Activated T-helper 1 cell treated with anti-CD3 and anti-CD28 coated beads, Interleukin-2, amount 50 U/mL, for 16 hours (primary cell): ENCODE measurements at regions not wholly inside any gene's neighbourhood (a gene's known extent, or its start where the extent isn't known, plus 50 kb on each side); places are given as distances from the start of the nearest gene placed in this dataset.
A peak's percentile ranks its signal among the peaks of the same experiment; 100 is the strongest.
"Not testable (repeated sequence)": the region's sequence is repeated elsewhere in the genome, so short reads cannot be mapped to it uniquely, and the experiment has no call there.

Source experiments
- DNase-seq, 2 donors: peaks; one replicate each; pipeline ENCODE4 v3.0.0-alpha.2; 2020; ENCODE audit warnings: low read depth in 1 of 2, low spot score in 1 of 2

- DNase-seq, result no peak
Measured at GRCh38 chr9:31114346-31114745, 1270.1 kb upstream of the ACO1 start.

- DNase-seq, result no peak
Measured at GRCh38 chr9:31119890-31120454, 1264.5 kb upstream of the ACO1 start.

- DNase-seq, result no peak
Measured at GRCh38 chr9:31124389-31124788, 1260.1 kb upstream of the ACO1 start.

- no peak for DNase-seq
Measured at GRCh38 chr9:31135567-31135966, 1248.9 kb upstream of the ACO1 start.

- DNase-seq, result no peak
Measured at GRCh38 chr9:31136524-31136923, 1247.9 kb upstream of the ACO1 start.

GRCh38 chr9:31137176-31138160 lies 1247.0 kb upstream of the ACO1 start:
- no peak for DNase-seq

GRCh38 chr9:31140316-31140715 lies 1244.1 kb upstream of the ACO1 start:
- no peak for DNase-seq

- DNase-seq, result no peak
Measured at GRCh38 chr9:31142456-31142855, 1242.0 kb upstream of the ACO1 start.

GRCh38 chr9:31144614-31145013 lies 1239.8 kb upstream of the ACO1 start:
- no peak for DNase-seq

- DNase-seq, result no peak
Measured at GRCh38 chr9:31146485-31147166, 1237.8 kb upstream of the ACO1 start.

- DNase-seq, result no peak
Measured at GRCh38 chr9:31153250-31153840, 1231.1 kb upstream of the ACO1 start.

GRCh38 chr9:31166516-31166915 lies 1217.9 kb upstream of the ACO1 start:
- DNase-seq, result no peak

GRCh38 chr9:31168161-31168560 lies 1216.3 kb upstream of the ACO1 start:
- DNase-seq, result no peak

GRCh38 chr9:31174681-31175080 lies 1209.8 kb upstream of the ACO1 start:
- no peak for DNase-seq

GRCh38 chr9:31183866-31184265 lies 1200.6 kb upstream of the ACO1 start:
- DNase-seq, result no peak

GRCh38 chr9:31185831-31186230 lies 1198.6 kb upstream of the ACO1 start:
- no peak for DNase-seq

- no peak for DNase-seq
Measured at GRCh38 chr9:31188496-31188895, 1195.9 kb upstream of the ACO1 start.

GRCh38 chr9:31210978-31211570 lies 1173.4 kb upstream of the ACO1 start:
- DNase-seq, result peak in 1 of 2 donors; percentile 2

- DNase-seq, result not testable (repeated sequence)
Measured at GRCh38 chr9:31229976-31230375, 1154.5 kb upstream of the ACO1 start.

- DNase-seq, result no peak
Measured at GRCh38 chr9:31232485-31232884, 1152.0 kb upstream of the ACO1 start.

- DNase-seq, result no peak
Measured at GRCh38 chr9:31236344-31236743, 1148.1 kb upstream of the ACO1 start.
